BLaER1 treated with 17β-estradiol and CSF1 and Interleukin-3, amounts not matched to agents 10 nM and 100 nM (cell line): ENCODE measurements at regions not wholly inside any gene's neighbourhood (a gene's known extent, or its start where the extent isn't known, plus 50 kb on each side); places are given as distances from the start of the nearest gene placed in this dataset.

Experiments used
- H3K27ac ChIP-seq, 11 experiments: shearing (Covaris generic); formaldehyde crosslinking; 2 replicates each; pipeline ENCODE4 v1.8.1; 2022
- H3K27me3 ChIP-seq, 11 experiments: shearing (Covaris generic); formaldehyde crosslinking; 2 replicates each; pipeline ENCODE4 v1.8.1; 2022
- H3K36me3 ChIP-seq, 11 experiments: shearing (Covaris generic); formaldehyde crosslinking; 2 replicates each; pipeline ENCODE4 v1.8.1; 2022
- H3K4me1 ChIP-seq, 10 experiments: shearing (Covaris generic); formaldehyde crosslinking; 2 replicates each; pipeline ENCODE4 v1.8.1; 2022
- H3K4me2 ChIP-seq, 11 experiments: shearing (Covaris generic); formaldehyde crosslinking; 2 replicates each; pipeline ENCODE4 v1.8.1; 2022
- H3K4me3 ChIP-seq, 10 experiments: shearing (Covaris generic); formaldehyde crosslinking; 2 replicates each; pipeline ENCODE4 v1.8.1; 2022
- H3K9ac ChIP-seq, 11 experiments: shearing (Covaris generic); formaldehyde crosslinking; 2 replicates each; pipeline ENCODE4 v1.8.1; 2022
- H3K9me3 ChIP-seq, 11 experiments: shearing (Covaris generic); formaldehyde crosslinking; replicated peaks in 1 of 11; 2 replicates each; pipeline ENCODE4 v1.8.1; 2022
- H4K20me1 ChIP-seq, 11 experiments: shearing (Covaris generic); formaldehyde crosslinking; 2 replicates each; pipeline ENCODE4 v1.8.1; 2022
- Cebpa-rat ChIP-seq, 11 experiments: shearing (Covaris generic); IDR thresholded peaks; 2 replicates each; pipeline ENCODE4 v1.8.1; 2022

DNA sequence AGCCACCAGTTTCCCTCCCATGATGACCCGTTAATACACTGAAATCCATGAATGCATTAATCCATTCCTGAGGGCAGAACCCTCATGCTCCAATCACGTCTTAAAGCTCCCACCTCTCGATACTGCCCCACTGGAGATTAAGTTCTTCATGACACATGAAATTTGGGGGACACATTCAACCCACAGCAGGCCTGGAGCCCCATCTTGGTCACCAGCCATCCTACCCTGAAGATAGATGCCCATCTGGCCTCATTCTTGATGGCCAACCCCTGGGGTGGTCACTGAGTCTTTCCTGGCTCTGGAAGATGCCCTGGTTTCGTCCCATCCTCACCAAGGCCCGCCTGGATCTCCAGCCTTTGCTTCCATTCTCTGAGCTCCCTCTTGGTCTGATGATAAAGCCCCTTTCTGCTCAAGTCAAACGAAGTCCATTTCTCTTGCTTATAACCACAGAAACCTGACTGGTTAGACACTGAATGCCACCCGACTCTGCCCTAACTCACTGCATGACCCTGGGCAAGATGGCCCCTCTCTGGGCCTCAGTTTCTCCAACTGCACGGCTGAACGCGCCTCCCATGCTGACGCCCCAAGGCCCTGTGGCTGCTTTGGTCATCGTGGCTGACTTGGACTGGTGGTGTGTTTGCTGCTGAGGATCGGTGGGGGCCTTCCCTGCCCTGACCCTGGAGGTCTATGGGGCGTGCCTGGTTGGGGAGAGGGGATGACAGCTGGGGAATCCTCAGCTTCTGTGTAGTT is 138.4 kb upstream of the IER5L start:
- Histone ChIP-seq H3K4me3 (no peak overlapping the region), H3K27me3 (no peaks in the 10 kb centered on the region), H3K4me1 (peaks cover 46 to 67% (median 55%) of the 10 kb centered on the region in 10 experiments), H3K9me3 (no peaks in the 10 kb centered on the region), H4K20me1 (no peaks in the 10 kb centered on the region), H3K9ac (no peak overlapping the region), H3K4me2 (0 out of 22 replicates have a peak overlapping the region, but pooled peaks of 1 of the 11 experiments have one; percentile 64), H3K36me3 (no peaks in the 10 kb centered on the region), H3K27ac (no peak overlapping the region)
- TF ChIP-seq Cebpa-rat (IDR thresholded peaks at IDR 0.05) = no peak

DNA sequence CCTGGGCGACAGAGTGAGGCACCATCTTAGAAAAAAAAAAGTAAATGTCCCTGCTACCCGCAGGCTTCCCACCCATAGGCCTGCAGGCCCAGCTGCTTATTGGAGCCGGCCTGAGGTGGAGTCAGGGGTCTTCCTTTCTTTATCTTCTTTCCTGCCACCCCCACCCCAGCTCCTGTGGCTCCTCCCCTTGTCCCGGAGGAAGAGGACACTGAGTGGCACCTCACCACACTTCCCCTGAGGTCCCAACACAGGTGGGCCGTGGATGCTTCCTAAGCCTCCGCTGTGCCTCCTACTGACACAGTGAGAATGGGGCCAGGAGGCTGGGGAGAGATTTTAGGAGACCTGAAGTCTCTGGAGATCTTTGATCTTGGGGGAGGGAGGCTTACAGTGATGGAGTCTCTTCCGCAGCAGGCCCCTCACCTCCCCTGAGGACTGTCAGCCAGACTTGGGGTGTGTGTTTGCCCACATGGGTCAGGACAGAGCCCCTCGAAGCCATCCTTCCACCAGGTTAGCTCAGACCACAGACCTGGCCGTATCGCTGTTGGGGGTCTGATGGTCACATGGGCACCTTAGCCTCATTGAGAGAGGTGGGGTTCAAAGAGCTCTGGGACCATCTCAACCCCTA is 135.4 kb upstream of the IER5L start:
- H3K4me2 ChIP-seq = peak overlapping the region in 7 of 11 experiments; percentile 1 to 47 (median 34); a peak in 10 of 22 replicates
- peaks cover 0 to 7% (median 0%) of the 10 kb centered on the region in 11 experiments; a peak in 4 of 22 replicates for H3K9me3 ChIP-seq
- H3K27ac ChIP-seq = no peak overlapping the region
- H3K9ac ChIP-seq = no peak overlapping the region
- no peaks in the 10 kb centered on the region for H4K20me1 ChIP-seq
- no peak for TF ChIP-seq Cebpa-rat (IDR thresholded peaks at IDR 0.05)
- H3K36me3 ChIP-seq = no peaks in the 10 kb centered on the region
- H3K4me3 ChIP-seq = no peak overlapping the region
- no peaks in the 10 kb centered on the region for H3K27me3 ChIP-seq
- H3K4me1 ChIP-seq = peaks cover 22 to 40% (median 28%) of the 10 kb centered on the region in 10 experiments

DNA sequence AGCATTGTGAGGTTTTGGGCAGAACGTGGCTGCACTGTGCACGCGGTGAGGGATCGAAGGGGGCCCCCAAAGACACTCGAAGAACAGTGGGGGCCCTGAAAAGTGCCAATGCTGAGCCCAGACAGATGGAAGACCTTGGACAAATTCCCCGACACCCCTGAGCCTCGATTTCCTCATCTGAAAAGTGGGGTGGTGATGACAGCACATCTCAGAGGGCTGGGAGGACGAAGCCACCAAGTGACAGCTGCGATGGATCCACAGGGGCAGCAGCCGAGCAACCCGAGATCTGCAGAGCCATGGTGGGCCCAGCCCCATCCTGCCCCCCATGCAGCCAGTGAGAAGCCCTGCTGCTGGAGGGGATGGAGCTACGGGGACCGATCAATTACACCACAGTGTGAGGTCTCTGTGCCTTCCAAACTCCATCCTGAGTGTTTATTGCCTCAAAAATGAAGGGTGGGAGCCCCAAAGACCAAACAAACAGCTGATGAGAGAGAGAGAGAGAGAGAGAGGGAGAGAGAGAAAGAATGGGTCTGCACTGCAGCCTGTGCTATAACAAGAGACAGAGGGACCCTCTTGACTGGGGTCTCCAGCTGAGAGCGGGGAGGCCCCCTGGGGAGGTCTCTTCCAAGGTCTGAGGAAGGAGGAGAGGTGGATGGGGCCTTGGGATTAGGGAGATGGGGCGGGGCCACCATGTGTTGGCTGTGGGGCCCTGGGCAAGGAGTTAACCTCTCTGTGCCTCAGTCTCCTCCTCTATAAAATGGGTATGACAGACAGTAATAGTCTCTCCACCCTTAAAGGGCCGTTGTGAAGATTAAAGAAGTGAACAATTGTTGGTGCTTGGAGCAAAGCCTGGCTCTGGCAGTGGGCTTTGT is 134.4 kb upstream of the IER5L start:
- no peak overlapping the region for H3K9ac ChIP-seq
- H3K27me3 ChIP-seq = no peaks in the 10 kb centered on the region
- H4K20me1 ChIP-seq = no peaks in the 10 kb centered on the region
- no peak for TF ChIP-seq Cebpa-rat (IDR thresholded peaks at IDR 0.05)
- no peak overlapping the region for H3K4me3 ChIP-seq
- peak overlapping the region in 1 of 11 experiments; percentile 47; a peak in 1 of 22 replicates for H3K4me2 ChIP-seq
- H3K27ac ChIP-seq = no peak overlapping the region
- peaks cover 0 to 11% (median 0%) of the 10 kb centered on the region in 11 experiments; a peak in 4 of 22 replicates for H3K9me3 ChIP-seq
- H3K36me3 ChIP-seq = no peaks in the 10 kb centered on the region
- H3K4me1 ChIP-seq = peaks cover 13 to 31% (median 18%) of the 10 kb centered on the region in 10 experiments

DNA sequence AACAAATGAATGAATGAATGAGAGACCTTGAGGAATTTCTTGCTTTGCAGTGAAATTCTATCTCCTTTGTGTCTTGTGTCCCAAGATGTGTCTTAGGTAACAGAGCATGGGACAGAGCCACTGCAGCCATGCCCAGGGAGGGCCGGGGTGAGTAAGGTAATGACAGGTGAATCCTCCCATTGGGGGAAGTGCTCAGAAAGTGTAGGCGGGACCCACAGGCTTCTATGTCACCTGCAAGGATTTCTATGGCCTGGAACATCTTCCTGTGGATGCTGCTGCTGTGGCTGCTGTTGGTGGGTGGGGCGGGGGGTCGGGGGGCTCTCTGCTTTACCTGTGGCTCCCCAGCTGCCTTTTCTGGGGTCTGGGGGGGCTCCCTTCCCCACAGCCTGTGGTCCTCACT is 133.6 kb upstream of the IER5L start:
- H3K36me3 ChIP-seq = no peaks in the 10 kb centered on the region
- H4K20me1 ChIP-seq = no peaks in the 10 kb centered on the region
- H3K4me1 ChIP-seq = peaks cover 8 to 26% (median 14%) of the 10 kb centered on the region in 10 experiments
- peaks cover 0 to 11% (median 0%) of the 10 kb centered on the region in 11 experiments; a peak in 4 of 22 replicates for H3K9me3 ChIP-seq
- no peak overlapping the region for H3K4me2 ChIP-seq
- no peak for TF ChIP-seq Cebpa-rat (IDR thresholded peaks at IDR 0.05)
- H3K9ac ChIP-seq = no peak overlapping the region
- H3K27ac ChIP-seq = no peak overlapping the region
- H3K4me3 ChIP-seq = no peak overlapping the region
- no peaks in the 10 kb centered on the region for H3K27me3 ChIP-seq

DNA sequence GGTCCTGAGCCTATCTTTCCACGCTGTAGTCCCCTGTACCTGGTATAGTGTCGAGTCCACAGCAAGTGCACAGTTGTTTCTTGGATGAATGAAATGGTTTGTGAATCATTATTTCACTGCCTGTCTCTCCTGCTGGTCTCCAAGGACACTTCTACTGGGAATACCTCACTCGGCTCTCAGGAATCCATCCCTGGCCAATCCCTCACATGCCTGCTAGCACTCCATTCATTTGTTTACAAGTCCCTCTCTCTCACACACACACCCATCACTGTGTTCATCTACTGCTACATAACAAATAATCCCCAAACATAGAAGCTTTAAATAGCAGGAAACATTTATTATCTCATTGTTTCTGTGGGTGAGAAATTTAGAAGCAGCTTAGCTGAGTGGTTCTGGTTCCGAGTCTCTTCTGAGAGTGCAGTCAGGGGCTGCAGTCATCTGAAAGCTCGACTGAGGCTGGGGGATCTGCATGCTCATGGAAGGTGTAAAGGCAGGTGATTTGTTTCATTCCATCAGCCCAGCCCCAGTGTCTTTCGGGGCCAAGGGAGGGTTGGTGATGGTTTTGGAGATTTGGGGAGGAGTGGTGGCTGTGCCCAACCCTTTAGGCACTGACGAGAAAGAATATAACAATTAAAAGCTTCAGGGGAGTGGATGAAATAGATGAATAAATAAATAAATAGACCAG is 132.7 kb upstream of the IER5L start:
- TF ChIP-seq Cebpa-rat (IDR thresholded peaks at IDR 0.05) = no peak
- no peaks in the 10 kb centered on the region for H3K27me3 ChIP-seq
- no peaks in the 10 kb centered on the region for H4K20me1 ChIP-seq
- H3K4me2 ChIP-seq = no peak overlapping the region
- H3K9me3 ChIP-seq = peaks cover 0 to 11% (median 0%) of the 10 kb centered on the region in 11 experiments; a peak in 4 of 22 replicates
- no peak overlapping the region for H3K9ac ChIP-seq
- no peak overlapping the region for H3K4me3 ChIP-seq
- no peak overlapping the region for H3K27ac ChIP-seq
- peaks cover 8 to 24% (median 13%) of the 10 kb centered on the region in 10 experiments for H3K4me1 ChIP-seq
- no peaks in the 10 kb centered on the region for H3K36me3 ChIP-seq

DNA sequence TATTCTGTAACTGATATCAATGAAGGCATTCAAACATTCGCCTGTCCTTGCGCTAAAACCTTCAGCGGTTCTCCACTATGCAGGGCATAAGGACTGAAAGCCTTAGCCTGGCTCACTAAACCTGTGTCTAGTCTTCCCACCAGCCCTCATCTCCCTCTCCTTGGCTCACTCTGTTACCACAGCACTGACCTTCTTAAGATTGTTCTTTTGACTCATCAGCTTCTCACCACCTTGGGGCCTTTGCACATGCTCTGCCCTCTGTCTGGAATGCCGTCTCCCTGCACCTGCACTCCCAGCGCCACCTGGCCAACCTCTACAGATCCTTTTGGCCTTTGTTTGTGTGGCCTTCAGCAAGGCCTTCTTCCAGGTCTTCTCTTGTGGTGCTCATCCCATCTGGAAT is 131.8 kb upstream of the IER5L start:
- Histone ChIP-seq H3K27ac (no peak overlapping the region), H3K4me3 (no peak overlapping the region), H3K9me3 (peaks cover 0 to 11% (median 0%) of the 10 kb centered on the region in 11 experiments; a peak in 4 of 22 replicates), H3K27me3 (no peaks in the 10 kb centered on the region), H3K36me3 (no peaks in the 10 kb centered on the region), H3K4me1 (peaks cover 3 to 17% (median 12%) of the 10 kb centered on the region in 10 experiments; a peak in 17 of 20 replicates), H3K4me2 (no peak overlapping the region), H3K9ac (no peak overlapping the region), H4K20me1 (no peaks in the 10 kb centered on the region)
- no peak for TF ChIP-seq Cebpa-rat (IDR thresholded peaks at IDR 0.05)

DNA sequence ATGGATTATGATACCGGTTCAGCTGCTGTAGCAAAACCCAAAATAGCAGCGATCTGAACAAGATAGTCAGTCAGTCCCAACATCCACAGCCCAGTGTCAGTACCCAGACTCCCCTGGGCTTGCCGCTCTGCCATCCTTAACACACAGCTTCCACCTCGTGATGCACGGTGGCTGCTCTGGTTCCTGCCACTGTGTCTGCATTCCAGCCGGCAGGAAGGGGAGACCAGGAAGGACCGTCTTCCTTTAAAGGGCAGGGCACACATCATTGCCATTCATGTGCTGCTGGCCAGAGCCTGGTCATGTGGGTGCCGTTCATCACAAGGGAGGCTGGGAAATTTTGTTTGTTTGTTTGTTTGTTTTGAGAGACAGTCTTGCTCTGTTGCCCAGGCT is 131.0 kb upstream of the IER5L start:
- Histone ChIP-seq H3K4me1 (peaks cover 0 to 14% (median 10%) of the 10 kb centered on the region in 10 experiments; a peak in 12 of 20 replicates), H3K27ac (no peak overlapping the region), H4K20me1 (no peaks in the 10 kb centered on the region), H3K4me3 (no peak overlapping the region), H3K36me3 (no peaks in the 10 kb centered on the region), H3K4me2 (no peak overlapping the region), H3K9ac (no peak overlapping the region), H3K9me3 (peaks cover 0 to 11% (median 0%) of the 10 kb centered on the region in 11 experiments; a peak in 4 of 22 replicates), H3K27me3 (no peaks in the 10 kb centered on the region)
- TF ChIP-seq Cebpa-rat (IDR thresholded peaks at IDR 0.05) = no peak

DNA sequence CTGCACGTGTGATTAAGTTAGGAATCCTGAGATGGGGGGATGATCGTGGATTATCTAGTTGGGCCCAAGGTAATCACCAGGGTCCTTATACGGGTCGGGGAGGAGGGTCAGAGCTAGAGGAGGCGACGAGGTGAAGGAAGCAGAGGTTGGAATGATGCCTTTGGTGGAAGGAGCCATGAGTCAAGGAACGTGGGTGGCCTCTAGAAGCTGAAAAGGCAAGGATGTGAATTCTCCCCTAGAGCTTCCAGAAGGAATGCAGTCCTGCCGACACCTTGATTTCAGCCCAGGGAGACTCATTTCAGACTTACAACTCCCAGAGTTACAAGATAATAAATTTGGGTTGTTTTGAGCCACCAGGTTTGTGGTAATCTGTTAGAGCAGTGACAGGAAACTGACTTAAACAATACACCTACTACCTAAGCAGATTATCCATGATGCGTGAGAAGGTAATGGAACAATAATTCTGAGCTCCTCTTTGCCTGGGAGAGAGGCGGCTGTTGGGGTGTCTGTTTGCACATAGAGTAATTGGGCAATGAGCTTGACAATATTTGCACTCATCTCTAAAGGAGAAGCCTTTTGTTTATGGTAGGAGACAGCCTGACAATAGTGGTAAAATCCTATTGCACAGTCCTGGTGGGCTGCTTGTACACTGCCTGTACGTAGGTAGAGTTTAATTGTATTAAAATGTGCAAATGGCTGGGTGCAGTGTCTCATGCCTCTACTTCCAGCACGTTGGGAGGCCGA is 129.3 kb upstream of the IER5L start:
- Histone ChIP-seq H3K36me3 (no peaks in the 10 kb centered on the region), H3K9me3 (peaks cover 0 to 11% (median under 1%) of the 10 kb centered on the region in 11 experiments; a peak in 9 of 22 replicates), H3K4me2 (no peak overlapping the region), H3K27me3 (no peaks in the 10 kb centered on the region), H3K4me1 (no peaks in the 10 kb centered on the region), H3K9ac (no peak overlapping the region), H3K4me3 (no peak overlapping the region), H3K27ac (no peak overlapping the region), H4K20me1 (no peaks in the 10 kb centered on the region)
- TF ChIP-seq Cebpa-rat (IDR thresholded peaks at IDR 0.05) = no peak
